Ishikawa (cell line): ENCODE measurements at regions not wholly inside any gene's neighbourhood (a gene's known extent, or its start where the extent isn't known, plus 50 kb on each side); places are given as distances from the start of the nearest gene placed in this dataset.

Experiments
- CEBPB ChIP-seq: IDR thresholded peaks from 2 replicates; pipeline ENCODE4 v1.6.1; 2012
- CREB1 ChIP-seq: IDR thresholded peaks from 2 replicates; pipeline ENCODE4 v1.6.1; 2012; ENCODE audit warnings: low read depth
- EGR1 ChIP-seq: IDR thresholded peaks from 2 replicates; pipeline ENCODE4 v1.6.1; 2012
- EP300 ChIP-seq: IDR thresholded peaks from 2 replicates; pipeline ENCODE4 v1.6.1; 2012; ENCODE audit warnings: borderline replicate concordance
- FOXM1 ChIP-seq: IDR thresholded peaks from 2 replicates; pipeline ENCODE4 v1.6.1; 2012; ENCODE audit warnings: low read depth, borderline replicate concordance
- NFIC ChIP-seq: IDR thresholded peaks from 2 replicates; pipeline ENCODE4 v1.6.1; 2012
- RAD21 ChIP-seq: IDR thresholded peaks from 2 replicates; pipeline ENCODE4 v1.6.1; 2012; ENCODE audit warnings: low read depth
- TAF1 ChIP-seq: IDR thresholded peaks from 2 replicates; pipeline ENCODE4 v1.6.1; 2012; ENCODE audit warnings: low read depth, mild to moderate bottlenecking
- TCF12 ChIP-seq: IDR thresholded peaks from 2 replicates; pipeline ENCODE4 v1.6.1; 2012; ENCODE audit warnings: low read depth
- TEAD4 ChIP-seq: IDR thresholded peaks from 2 replicates; pipeline ENCODE4 v1.6.1; 2012
- ZBTB7A ChIP-seq: IDR thresholded peaks from 2 replicates; pipeline ENCODE4 v1.6.1; 2012; ENCODE audit warnings: low read depth
- TF ChIP-seq, protein P1 (sequence below): IDR thresholded peaks from 2 replicates; pipeline ENCODE4 v1.6.1; 2012; ENCODE audit warnings: low read depth, mild to moderate bottlenecking
- TF ChIP-seq, protein P2 (sequence below): IDR thresholded peaks from 2 replicates; pipeline ENCODE4 v1.6.1; 2012
- TF ChIP-seq, protein P3 (sequence below): IDR thresholded peaks from 2 replicates; pipeline ENCODE4 v1.6.1; 2012

DNA sequence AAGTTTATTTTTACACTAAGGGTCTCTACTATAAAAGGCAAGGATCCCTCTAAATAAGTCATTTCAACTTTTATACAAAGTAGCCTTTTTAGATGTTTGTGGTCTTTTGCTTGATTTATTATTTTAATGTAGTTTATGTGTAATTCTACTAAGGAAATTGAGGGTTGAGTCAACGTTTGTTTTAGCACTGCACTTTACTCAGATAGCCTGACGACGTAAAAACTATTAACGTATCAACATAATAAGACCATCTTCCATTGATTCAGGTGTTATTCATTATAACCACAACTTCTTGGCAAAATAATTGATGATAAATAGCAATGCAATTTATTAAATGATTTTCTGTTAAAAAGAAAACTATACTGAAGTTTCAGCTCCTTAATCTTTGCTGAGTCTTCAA is 1103.6 kb upstream of the ACVR2A start:
- TF ChIP-seq TAF1 (no peak), RAD21 (no peak), CEBPB (no peak), EP300 (no peak), CREB1 (no peak), NFIC (no peak), EGR1 (no peak), TCF12 (no peak), ZBTB7A (no peak), FOXM1 (no peak), TEAD4 (no peak)
- TF ChIP-seq, protein P1, sequence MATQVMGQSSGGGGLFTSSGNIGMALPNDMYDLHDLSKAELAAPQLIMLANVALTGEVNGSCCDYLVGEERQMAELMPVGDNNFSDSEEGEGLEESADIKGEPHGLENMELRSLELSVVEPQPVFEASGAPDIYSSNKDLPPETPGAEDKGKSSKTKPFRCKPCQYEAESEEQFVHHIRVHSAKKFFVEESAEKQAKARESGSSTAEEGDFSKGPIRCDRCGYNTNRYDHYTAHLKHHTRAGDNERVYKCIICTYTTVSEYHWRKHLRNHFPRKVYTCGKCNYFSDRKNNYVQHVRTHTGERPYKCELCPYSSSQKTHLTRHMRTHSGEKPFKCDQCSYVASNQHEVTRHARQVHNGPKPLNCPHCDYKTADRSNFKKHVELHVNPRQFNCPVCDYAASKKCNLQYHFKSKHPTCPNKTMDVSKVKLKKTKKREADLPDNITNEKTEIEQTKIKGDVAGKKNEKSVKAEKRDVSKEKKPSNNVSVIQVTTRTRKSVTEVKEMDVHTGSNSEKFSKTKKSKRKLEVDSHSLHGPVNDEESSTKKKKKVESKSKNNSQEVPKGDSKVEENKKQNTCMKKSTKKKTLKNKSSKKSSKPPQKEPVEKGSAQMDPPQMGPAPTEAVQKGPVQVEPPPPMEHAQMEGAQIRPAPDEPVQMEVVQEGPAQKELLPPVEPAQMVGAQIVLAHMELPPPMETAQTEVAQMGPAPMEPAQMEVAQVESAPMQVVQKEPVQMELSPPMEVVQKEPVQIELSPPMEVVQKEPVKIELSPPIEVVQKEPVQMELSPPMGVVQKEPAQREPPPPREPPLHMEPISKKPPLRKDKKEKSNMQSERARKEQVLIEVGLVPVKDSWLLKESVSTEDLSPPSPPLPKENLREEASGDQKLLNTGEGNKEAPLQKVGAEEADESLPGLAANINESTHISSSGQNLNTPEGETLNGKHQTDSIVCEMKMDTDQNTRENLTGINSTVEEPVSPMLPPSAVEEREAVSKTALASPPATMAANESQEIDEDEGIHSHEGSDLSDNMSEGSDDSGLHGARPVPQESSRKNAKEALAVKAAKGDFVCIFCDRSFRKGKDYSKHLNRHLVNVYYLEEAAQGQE: no peak
- TF ChIP-seq, protein P2, sequence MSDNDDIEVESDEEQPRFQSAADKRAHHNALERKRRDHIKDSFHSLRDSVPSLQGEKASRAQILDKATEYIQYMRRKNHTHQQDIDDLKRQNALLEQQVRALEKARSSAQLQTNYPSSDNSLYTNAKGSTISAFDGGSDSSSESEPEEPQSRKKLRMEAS: no peak
- TF ChIP-seq, protein P3, sequence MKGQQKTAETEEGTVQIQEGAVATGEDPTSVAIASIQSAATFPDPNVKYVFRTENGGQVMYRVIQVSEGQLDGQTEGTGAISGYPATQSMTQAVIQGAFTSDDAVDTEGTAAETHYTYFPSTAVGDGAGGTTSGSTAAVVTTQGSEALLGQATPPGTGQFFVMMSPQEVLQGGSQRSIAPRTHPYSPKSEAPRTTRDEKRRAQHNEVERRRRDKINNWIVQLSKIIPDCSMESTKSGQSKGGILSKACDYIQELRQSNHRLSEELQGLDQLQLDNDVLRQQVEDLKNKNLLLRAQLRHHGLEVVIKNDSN: no peak
